ENCODE measurements at regions not wholly inside any gene's neighbourhood (a gene's known extent, or its start where the extent isn't known, plus 50 kb on each side); places are given as distances from the start of the nearest gene placed in this dataset.

DNA sequence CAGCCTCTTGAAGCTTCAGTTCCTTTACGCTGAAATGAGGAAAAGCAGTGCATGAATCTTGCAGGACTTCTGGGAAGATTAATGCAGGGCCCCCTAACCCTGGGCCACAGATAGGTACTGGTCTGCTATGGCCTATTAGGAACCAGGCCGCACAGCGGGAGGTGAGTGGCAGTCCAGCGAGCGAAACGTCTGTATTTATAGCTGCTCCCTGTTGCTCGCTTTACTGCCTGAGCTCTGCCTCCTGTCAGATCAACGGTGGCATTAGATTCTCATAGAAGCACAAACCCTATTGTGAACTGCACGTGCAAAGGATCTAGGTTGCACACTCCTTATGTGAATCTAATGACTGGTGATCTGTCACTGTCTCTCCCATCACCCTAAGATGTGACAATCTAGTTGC is 130.2 kb downstream of the CHRM3 start:
- Mint-ChIP-seq H3K36me3 (no peaks in the 10 kb centered on the region), H3K27ac (no peak overlapping the region)

DNA sequence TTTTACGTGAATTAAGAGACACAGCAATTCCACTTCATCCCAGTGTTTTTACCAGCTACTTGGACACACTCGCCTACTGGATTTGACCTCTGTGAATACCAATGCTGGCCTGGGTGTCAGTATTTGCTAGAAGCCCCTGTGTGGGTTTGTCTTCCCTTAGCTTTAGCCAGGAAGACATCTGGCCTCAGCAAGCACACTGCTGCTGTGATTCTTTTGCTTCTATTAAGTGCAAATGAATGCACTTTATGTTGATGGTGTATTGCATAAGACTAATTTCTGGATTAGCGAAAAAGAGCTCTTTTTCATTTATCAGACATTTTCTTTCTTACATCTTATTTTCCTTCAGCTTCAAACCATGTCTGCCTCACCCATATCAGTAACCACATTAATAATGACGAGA is 140.0 kb downstream of the CHRM3 start:
- no peak overlapping the region for H3K27ac Mint-ChIP-seq
- no peak for DNase-seq (ENCODE audit: low spot score in 2 of 2, unreplicated experiment in 2 of 2)
- H3K4me1 Mint-ChIP-seq: peaks cover 13% of the 10 kb centered on the region
- H3K36me3 Mint-ChIP-seq: no peaks in the 10 kb centered on the region
- TF ChIP-seq, protein P1, sequence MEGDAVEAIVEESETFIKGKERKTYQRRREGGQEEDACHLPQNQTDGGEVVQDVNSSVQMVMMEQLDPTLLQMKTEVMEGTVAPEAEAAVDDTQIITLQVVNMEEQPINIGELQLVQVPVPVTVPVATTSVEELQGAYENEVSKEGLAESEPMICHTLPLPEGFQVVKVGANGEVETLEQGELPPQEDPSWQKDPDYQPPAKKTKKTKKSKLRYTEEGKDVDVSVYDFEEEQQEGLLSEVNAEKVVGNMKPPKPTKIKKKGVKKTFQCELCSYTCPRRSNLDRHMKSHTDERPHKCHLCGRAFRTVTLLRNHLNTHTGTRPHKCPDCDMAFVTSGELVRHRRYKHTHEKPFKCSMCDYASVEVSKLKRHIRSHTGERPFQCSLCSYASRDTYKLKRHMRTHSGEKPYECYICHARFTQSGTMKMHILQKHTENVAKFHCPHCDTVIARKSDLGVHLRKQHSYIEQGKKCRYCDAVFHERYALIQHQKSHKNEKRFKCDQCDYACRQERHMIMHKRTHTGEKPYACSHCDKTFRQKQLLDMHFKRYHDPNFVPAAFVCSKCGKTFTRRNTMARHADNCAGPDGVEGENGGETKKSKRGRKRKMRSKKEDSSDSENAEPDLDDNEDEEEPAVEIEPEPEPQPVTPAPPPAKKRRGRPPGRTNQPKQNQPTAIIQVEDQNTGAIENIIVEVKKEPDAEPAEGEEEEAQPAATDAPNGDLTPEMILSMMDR (IDR thresholded peaks at IDR 0.05; ENCODE audit: unreplicated experiment): no peak
- no peaks in the 10 kb centered on the region for H3K9me3 Mint-ChIP-seq
- no peak overlapping the region for H3K4me3 Mint-ChIP-seq
- H3K27me3 Mint-ChIP-seq (ENCODE audit: low read depth): no peaks in the 10 kb centered on the region

More for the DNA sequence above, 130.2 kb downstream of the CHRM3 start:
- TF ChIP-seq, protein P1 (IDR thresholded peaks at IDR 0.05; ENCODE audit: unreplicated experiment): no peak
- DNase-seq (ENCODE audit: low spot score in 2 of 2, unreplicated experiment in 2 of 2): no peak
- no peak overlapping the region for H3K4me3 Mint-ChIP-seq
- H3K9me3 Mint-ChIP-seq: peaks cover 12% of the 10 kb centered on the region
- H3K27me3 Mint-ChIP-seq (ENCODE audit: low read depth): no peaks in the 10 kb centered on the region
- peaks cover 8% of the 10 kb centered on the region for H3K4me1 Mint-ChIP-seq

DNA sequence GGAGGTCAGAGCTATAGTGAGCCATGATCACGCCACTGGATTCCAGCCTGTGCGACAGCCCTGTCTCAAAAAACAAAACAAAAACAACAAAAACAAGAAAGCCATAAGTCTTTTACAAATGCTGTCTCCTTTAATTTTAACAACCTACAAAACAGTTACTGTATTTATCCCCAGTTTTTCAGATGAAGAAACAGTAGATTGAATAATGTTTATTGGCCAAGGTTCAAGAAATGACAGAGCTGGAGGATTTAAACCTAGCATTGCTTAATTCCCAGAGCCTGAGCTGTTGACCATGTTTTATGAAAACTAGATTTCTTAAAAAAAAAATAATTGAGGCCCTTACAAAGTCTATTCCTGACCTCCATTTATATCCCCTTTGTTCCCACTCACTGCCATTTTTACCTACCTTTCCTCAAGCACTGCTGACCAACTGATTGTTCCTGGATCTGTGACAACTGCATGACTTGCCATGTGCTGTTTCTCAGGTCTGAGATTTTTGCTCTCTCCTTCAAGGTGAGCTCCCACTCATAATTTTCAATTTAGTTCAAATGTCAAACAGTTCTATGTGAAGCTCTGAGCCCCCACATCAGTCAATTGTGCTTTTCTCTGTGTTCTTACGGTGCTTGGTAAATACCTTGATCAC is 140.8 kb downstream of the CHRM3 start:
- Mint-ChIP-seq H3K9me3 (no peaks in the 10 kb centered on the region), H3K4me3 (no peak overlapping the region)
- TF ChIP-seq, protein P1 (IDR thresholded peaks at IDR 0.05; ENCODE audit: unreplicated experiment): no peak

DNA sequence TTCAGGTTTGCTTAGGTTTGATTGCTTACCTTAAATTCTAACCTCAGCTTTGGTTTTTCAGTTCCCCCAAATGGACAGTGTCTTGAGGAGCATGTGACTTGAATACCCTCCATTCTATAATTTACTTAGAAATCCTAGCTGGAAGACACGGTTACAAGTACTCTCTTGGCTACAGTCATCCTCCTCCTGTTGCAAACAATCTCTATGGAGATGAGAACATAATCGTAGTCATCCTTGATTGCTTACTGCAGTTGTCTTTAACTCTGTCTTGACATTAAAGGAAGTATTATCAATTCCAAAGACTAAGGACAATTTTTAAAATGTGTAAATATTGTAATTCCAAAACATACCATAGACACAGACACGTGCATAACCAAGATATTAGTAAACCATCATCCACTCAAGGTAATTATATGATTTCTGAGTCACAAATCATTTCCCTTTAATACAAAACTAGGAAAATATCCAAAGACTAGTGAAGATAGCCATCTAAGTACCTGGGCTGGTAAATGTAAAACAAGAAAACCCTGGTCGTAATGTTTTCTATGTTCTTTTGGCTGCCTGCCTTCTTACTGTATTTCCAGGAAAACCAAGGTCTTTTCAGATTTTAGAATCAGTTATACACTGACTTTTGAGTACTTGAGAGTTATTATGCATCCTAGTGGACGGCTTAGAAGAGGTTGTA is 149.9 kb downstream of the CHRM3 start:
- Mint-ChIP-seq H3K4me3 (no peak overlapping the region), H3K4me1 (peaks cover 25% of the 10 kb centered on the region), H3K9me3 (no peaks in the 10 kb centered on the region), H3K27ac (no peak overlapping the region), H3K27me3 (ENCODE audit: low read depth) (no peaks in the 10 kb centered on the region), H3K36me3 (no peaks in the 10 kb centered on the region)
- TF ChIP-seq, protein P1 (IDR thresholded peaks at IDR 0.05; ENCODE audit: unreplicated experiment): no peak
- DNase-seq (ENCODE audit: low spot score in 2 of 2, unreplicated experiment in 2 of 2): no peak

More for the DNA sequence above, 140.8 kb downstream of the CHRM3 start:
- H3K36me3 Mint-ChIP-seq: no peaks in the 10 kb centered on the region
- no peak for DNase-seq (ENCODE audit: low spot score in 2 of 2, unreplicated experiment in 2 of 2)
- peak overlapping the region; percentile 23 for H3K27ac Mint-ChIP-seq
- H3K4me1 Mint-ChIP-seq: peaks cover 13% of the 10 kb centered on the region
- H3K27me3 Mint-ChIP-seq (ENCODE audit: low read depth): no peaks in the 10 kb centered on the region

DNA sequence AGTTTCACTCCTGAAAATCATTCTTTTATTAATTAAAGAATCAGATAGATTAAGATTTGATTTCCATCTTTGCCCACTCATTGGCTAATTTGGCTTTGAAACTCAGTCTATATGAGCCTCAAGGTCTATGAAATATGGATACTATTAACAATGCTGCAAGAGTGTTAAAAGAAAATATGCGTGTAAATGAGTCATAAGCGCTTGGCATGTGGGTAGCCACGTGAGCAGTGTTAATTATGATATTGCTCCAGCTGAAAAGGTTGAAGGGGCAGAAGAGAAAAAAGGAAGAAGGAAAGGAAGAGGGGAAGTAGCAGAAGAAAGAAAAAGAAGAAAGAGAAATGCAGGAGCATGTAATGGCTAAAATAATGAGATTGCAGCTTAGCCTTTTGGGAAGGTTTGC is 151.4 kb downstream of the CHRM3 start:
- DNase-seq (ENCODE audit: low spot score in 2 of 2, unreplicated experiment in 2 of 2): no peak
- peaks cover 25% of the 10 kb centered on the region for H3K4me1 Mint-ChIP-seq
- H3K27me3 Mint-ChIP-seq (ENCODE audit: low read depth): no peaks in the 10 kb centered on the region
- H3K9me3 Mint-ChIP-seq: no peaks in the 10 kb centered on the region
- H3K36me3 Mint-ChIP-seq: no peaks in the 10 kb centered on the region
- TF ChIP-seq, protein P1 (IDR thresholded peaks at IDR 0.05; ENCODE audit: unreplicated experiment): no peak
- H3K4me3 Mint-ChIP-seq: no peak overlapping the region
- no peak overlapping the region for H3K27ac Mint-ChIP-seq

Measured in mesothelial cell of epicardium (in vitro differentiated cells).